Spleen (tissue), 11 donors: ENCODE measurements at regions not wholly inside any gene's neighbourhood (a gene's known extent, or its start where the extent isn't known, plus 50 kb on each side); places are given as distances from the start of the nearest gene placed in this dataset.

Experiments used
- DNase-seq: peaks from one replicate; pipeline ENCODE4 v3.0.0-alpha.2; 2020
- H3K27ac ChIP-seq, 8 donors: fragments of 200-600 bp; sonication (generic) in 7 of 8; 1 replicate in 4 of 8; 2 replicates in 4 of 8; pipeline versions ENCODE4 v1.5.0 to v1.8.0; 2016 to 2021; ENCODE audit warnings: inconsistent platforms in 4 of 8, mild to moderate bottlenecking in 4 of 8, moderate library complexity in 1 of 8
- H3K27me3 ChIP-seq, 7 donors: fragments of 200-600 bp; sonication (generic) in 6 of 7; replicated peaks in 1 of 7; 1 replicate in 4 of 7; 2 replicates in 3 of 7; pipeline versions ENCODE4 v1.5.0 to v1.8.0; 2016 to 2021; ENCODE audit warnings: inconsistent platforms in 3 of 7, mild to moderate bottlenecking in 1 of 7
- H3K36me3 ChIP-seq, 6 donors: fragments of 200-600 bp; sonication (generic) in 5 of 6; 1 replicate in 4 of 6; 2 replicates in 2 of 6; pipeline versions ENCODE4 v1.5.0 to v1.8.0; 2016 to 2021; ENCODE audit warnings: inconsistent platforms in 2 of 6
- H3K4me1 ChIP-seq, 6 donors: fragments of 200-600 bp; sonication (generic) in 5 of 6; 1 replicate in 3 of 6; 2 replicates in 3 of 6; pipeline versions ENCODE4 v1.5.0 to v1.8.0; 2016 to 2021; ENCODE audit warnings: inconsistent platforms in 3 of 6
- H3K4me3 ChIP-seq, 8 donors: fragments of 200-600 bp; sonication (generic) in 7 of 8; 1 replicate in 4 of 8; 2 replicates in 4 of 8; pipeline versions ENCODE4 v1.5.0 to v1.8.0; 2016 to 2021; ENCODE audit warnings: inconsistent platforms in 4 of 8, mild to moderate bottlenecking in 4 of 8, moderate library complexity in 2 of 8
- H3K9me3 ChIP-seq, 8 donors: fragments of 200-600 bp; sonication (generic) in 7 of 8; 1 replicate in 4 of 8; 2 replicates in 4 of 8; pipeline versions ENCODE4 v1.5.0 to v1.8.0; 2016 to 2021; ENCODE audit warnings: inconsistent platforms in 4 of 8
- CTCF ChIP-seq, 11 experiments: fragments of 200-600 bp in 7 of 11; fragments of 450-650 bp in 4 of 11; sonication (generic) in 4 of 11; IDR thresholded peaks in 8 of 11; conservative IDR thresholded peaks in 3 of 11; 1 replicate in 7 of 11; 2 replicates in 4 of 11; pipeline versions ENCODE4 v1.4.0 to v1.8.0; 2016 to 2021; ENCODE audit warnings: antibody characterized with exemption in 11 of 11, inconsistent platforms in 4 of 11, mild to moderate bottlenecking in 1 of 11
- POLR2A ChIP-seq, 3 donors: fragments of 450-650 bp; IDR thresholded peaks; one replicate each; pipeline ENCODE4 v1.5.1; 2017; ENCODE audit warnings: antibody characterized with exemption in 3 of 3, mild to moderate bottlenecking in 1 of 3
- POLR2AphosphoS5 ChIP-seq, 3 donors: sonication (generic); formaldehyde crosslinking; IDR thresholded peaks; one replicate each; pipeline ENCODE4 v1.5.1; 2017; ENCODE audit warnings: antibody characterized with exemption in 3 of 3
- WGBS, 5 donors: extraction: QIAGEN DNeasy Blood & Tissue Kit in 3 of 5; methylation state at CpG; one replicate each; pipeline versions ENCODE4 v1.1.5 to v1.1.7; 2013 to 2018; 5-methylcytosine and 5-hydroxymethylcytosine counted together
- intact Hi-C: fragments of 100-400 bp; cut with DNase I; formaldehyde crosslinking; loops from one replicate; pipeline ENCODE4 v1.15.0; 2023; ENCODE audit warnings: low total_unique reads
- donor health status: healthy with polysubstance abuse.
- donor health status: DM: no; HTN: no; CAD: no; lungs with moderate emphysema.
- donor health status: DM: no; HTN: no; CAD: no.
- donor health status: Bipolar disorder and iron deficiency.
- donor health status: healthy.
- donor health status: DM: no; HTN: no; CAD: no.
- donor health status: DM: yes; HTN: yes; CAD: no.

GRCh38 chr2:48238381-48238780, 76.1 kb upstream of the FOXN2 start:
- H3K9me3 ChIP-seq, result no peaks in the 10 kb centered on the region
- TF ChIP-seq POLR2AphosphoS5 (IDR thresholded peaks at IDR 0.05), result no peak
- no peak for DNase-seq
- peaks cover 0 to 9% (median 0%) of the 10 kb centered on the region in 6 donors for H3K4me1 ChIP-seq
- WGBS, 5 donors, result 83 to 98% (median 93%) methylated on average over 4 of the region's 4 CpGs
- H3K36me3 ChIP-seq, result no peaks in the 10 kb centered on the region
- H3K4me3 ChIP-seq, result no peak overlapping the region
- H3K27me3 ChIP-seq, result no peaks in the 10 kb centered on the region
- intact Hi-C loops, result no loop called here
- no peak overlapping the region for H3K27ac ChIP-seq

DNA sequence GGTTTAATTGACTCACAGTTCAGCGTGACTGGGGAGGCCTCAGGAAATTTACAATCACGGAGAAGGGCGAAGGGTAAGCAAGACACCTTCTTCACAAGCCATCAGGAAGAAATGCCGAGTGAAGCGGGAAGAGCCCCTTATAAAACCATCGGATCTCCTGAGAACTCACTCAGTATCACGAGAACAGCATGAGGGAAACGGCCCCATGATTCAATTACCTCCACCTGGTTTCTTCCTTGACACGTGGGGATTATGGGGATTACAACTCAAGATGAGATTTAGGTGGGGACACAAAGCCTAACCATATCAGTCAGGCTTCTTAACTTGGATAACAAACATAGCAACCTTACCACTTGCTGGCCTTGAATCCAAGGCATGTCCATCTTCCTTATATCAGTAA, 73.6 kb upstream of the FOXN2 start:
- intact Hi-C loops, result no loop called here
- Histone ChIP-seq H3K27ac (no peak overlapping the region), H3K4me1 (peaks cover 0 to 9% (median 0%) of the 10 kb centered on the region in 6 donors), H3K4me3 (no peak overlapping the region), H3K36me3 (no peaks in the 10 kb centered on the region), H3K9me3 (no peaks in the 10 kb centered on the region), H3K27me3 (no peaks in the 10 kb centered on the region)
- no peak for DNase-seq
- TF ChIP-seq CTCF (IDR thresholded peaks at IDR 0.05 in 8 of 11, conservative IDR thresholded peaks at IDR 0.05 in 3 of 11) (no peak), POLR2A (IDR thresholded peaks at IDR 0.05) (no peak), POLR2AphosphoS5 (IDR thresholded peaks at IDR 0.05) (no peak)
- 92 to 96% (median 94%) methylated on average over 9 of the region's 9 CpGs for WGBS, 5 donors

GRCh38 chr2:48247206-48247605, 67.3 kb upstream of the FOXN2 start:
- Histone ChIP-seq H3K27me3 (no peaks in the 10 kb centered on the region), H3K9me3 (no peaks in the 10 kb centered on the region), H3K4me3 (no peak overlapping the region), H3K4me1 (peaks cover 0 to 43% (median 15%) of the 10 kb centered on the region in 6 donors), H3K36me3 (no peaks in the 10 kb centered on the region), H3K27ac (peak overlapping the region in 1 of 8 donors; percentile 84)
- no peak for DNase-seq
- TF ChIP-seq POLR2AphosphoS5 (IDR thresholded peaks at IDR 0.05), result no peak
- TF ChIP-seq CTCF (IDR thresholded peaks at IDR 0.05 in 8 of 11, conservative IDR thresholded peaks at IDR 0.05 in 3 of 11), result no peak
- no peak for TF ChIP-seq POLR2A (IDR thresholded peaks at IDR 0.05)
- 84 to 96% (median 91%) methylated on average over 5 of the region's 5 CpGs for WGBS, 5 donors
- intact Hi-C loops, result no loop called here

DNA sequence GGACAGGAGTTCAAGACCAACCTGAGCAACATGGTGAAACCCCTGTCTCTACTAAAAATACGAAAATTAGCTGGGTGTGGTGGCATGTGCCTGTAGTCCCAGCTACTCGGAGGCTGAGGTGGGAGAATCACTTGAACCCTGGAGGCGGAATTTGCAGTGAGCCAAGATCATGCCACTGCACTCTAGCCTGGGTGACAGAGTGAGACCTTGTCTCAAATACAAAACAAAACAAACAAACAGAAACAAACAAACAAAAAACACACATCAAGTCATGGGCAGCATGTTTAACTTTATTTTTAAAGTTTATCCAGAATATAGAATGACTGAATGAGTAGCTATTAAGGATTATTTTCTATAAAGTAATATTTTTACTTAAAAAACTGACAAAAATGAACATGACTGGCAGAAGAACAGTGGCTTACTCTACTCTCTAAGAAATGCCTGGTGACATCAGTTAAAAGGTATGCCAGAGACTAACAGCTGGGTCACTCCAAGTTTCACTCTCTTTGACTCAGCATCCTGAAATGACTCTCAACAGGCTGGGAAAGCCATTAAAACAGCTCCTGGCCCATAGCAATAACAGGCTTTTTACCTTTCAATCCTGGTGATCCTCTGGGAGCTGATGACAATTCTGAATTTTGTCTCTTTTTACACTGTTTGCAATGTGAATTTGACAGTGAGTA, 66.1 kb upstream of the FOXN2 start:
- no peak for DNase-seq
- intact Hi-C loops, result no loop called here

More for the DNA sequence above, 66.1 kb upstream of the FOXN2 start:
- no peak for TF ChIP-seq CTCF (IDR thresholded peaks at IDR 0.05 in 8 of 11, conservative IDR thresholded peaks at IDR 0.05 in 3 of 11)
- no peak for TF ChIP-seq POLR2A (IDR thresholded peaks at IDR 0.05)
- TF ChIP-seq POLR2AphosphoS5 (IDR thresholded peaks at IDR 0.05), result no peak
- no peaks in the 10 kb centered on the region for H3K27me3 ChIP-seq
- no peaks in the 10 kb centered on the region for H3K9me3 ChIP-seq
- H3K27ac ChIP-seq, result peak overlapping the region in 5 of 8 donors; percentile 10 to 84 (median 68)
- H3K36me3 ChIP-seq, result no peaks in the 10 kb centered on the region
- no peak overlapping the region for H3K4me3 ChIP-seq
- H3K4me1 ChIP-seq, result peaks cover 0 to 52% (median 17%) of the 10 kb centered on the region in 6 donors
- WGBS, 5 donors, result 66 to 88% (median 82%) methylated on average over 3 of the region's 3 CpGs
